SU-DHL-6 (cell line): ENCODE measurements at regions not wholly inside any gene's neighbourhood (a gene's known extent, or its start where the extent isn't known, plus 50 kb on each side); places are given as distances from the start of the nearest gene placed in this dataset.
A peak's percentile ranks its signal among the peaks of the same experiment; 100 is the strongest.

Experiments used
- EZH2phosphoT487 ChIP-seq: fragments of 200-600 bp; sonication (generic), shearing (Covaris generic); conservative IDR thresholded peaks from 2 replicates; pipeline ENCODE4 v1.6.1; 2018; ENCODE audit warnings: mild to moderate bottlenecking, antibody characterized with exemption, low read length, moderate library complexity, mixed read lengths
- TF ChIP-seq, protein P1 (sequence below): fragments of 200-600 bp; sonication (generic); IDR thresholded peaks from one replicate; pipeline ENCODE4 v1.5.1; 2017; ENCODE audit warnings: antibody characterized with exemption, mild to moderate bottlenecking, low read length, moderate library complexity; ENCODE audit not compliant: insufficient read depth, poor library complexity, severe bottlenecking

DNA sequence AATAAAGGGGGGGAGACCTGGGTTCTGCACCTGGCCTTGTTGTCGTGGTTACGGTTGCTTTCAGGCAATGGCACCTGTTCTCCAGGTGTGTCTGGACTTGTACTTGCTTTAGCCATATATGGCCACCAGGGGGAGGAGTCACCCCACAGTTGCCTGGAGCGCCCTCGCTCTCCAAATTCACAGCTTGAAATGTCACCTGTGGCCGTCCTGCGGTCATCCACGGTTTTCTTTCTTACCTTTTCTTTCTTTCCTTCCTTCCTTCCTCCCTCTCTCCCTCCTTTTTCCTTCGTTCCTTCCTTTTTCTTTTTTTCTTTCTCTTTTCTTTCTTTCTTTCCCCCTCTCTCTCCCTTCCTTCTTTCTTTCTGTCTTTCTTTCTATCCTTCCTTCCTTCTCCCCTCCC lies 157.2 kb upstream of the ZNF92 start:
- TF ChIP-seq, protein P1, sequence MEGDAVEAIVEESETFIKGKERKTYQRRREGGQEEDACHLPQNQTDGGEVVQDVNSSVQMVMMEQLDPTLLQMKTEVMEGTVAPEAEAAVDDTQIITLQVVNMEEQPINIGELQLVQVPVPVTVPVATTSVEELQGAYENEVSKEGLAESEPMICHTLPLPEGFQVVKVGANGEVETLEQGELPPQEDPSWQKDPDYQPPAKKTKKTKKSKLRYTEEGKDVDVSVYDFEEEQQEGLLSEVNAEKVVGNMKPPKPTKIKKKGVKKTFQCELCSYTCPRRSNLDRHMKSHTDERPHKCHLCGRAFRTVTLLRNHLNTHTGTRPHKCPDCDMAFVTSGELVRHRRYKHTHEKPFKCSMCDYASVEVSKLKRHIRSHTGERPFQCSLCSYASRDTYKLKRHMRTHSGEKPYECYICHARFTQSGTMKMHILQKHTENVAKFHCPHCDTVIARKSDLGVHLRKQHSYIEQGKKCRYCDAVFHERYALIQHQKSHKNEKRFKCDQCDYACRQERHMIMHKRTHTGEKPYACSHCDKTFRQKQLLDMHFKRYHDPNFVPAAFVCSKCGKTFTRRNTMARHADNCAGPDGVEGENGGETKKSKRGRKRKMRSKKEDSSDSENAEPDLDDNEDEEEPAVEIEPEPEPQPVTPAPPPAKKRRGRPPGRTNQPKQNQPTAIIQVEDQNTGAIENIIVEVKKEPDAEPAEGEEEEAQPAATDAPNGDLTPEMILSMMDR = peak; percentile 81
- no peak for TF ChIP-seq EZH2phosphoT487
